ENCODE measurements at regions not wholly inside any gene's neighbourhood (a gene's known extent, or its start where the extent isn't known, plus 50 kb on each side); places are given as distances from the start of the nearest gene placed in this dataset.

- Histone ChIP-seq H3K36me3 (ENCODE audit: insufficient read depth, low read length) (no peaks in the 10 kb centered on the region), H3K4me2 (ENCODE audit: low read length) (no peak overlapping the region), H3K79me2 (replicated peaks; ENCODE audit: insufficient read depth, low read length) (no peaks in the 10 kb centered on the region), H4K20me1 (ENCODE audit: insufficient read depth) (no peaks in the 10 kb centered on the region), H3K4me3 (ENCODE audit: low read length) (no peak overlapping the region), H3K9me3 (ENCODE audit: low read length) (no peaks in the 10 kb centered on the region), H3K9me2 (ENCODE audit: insufficient read depth, low read length) (no peaks in the 10 kb centered on the region), H2AFZ (ENCODE audit: low read depth, low read length) (no peak overlapping the region), H3K9ac (ENCODE audit: low read length) (no peak overlapping the region), H3F3A (ENCODE audit: insufficient read depth, low read length, poor library complexity, severe bottlenecking) (no peaks in the 10 kb centered on the region), H3K27ac (ENCODE audit: low read length) (no peak overlapping the region), H3K27me3 (ENCODE audit: insufficient read depth, low read depth, low read length) (no peaks in the 10 kb centered on the region)
- TF ChIP-seq MXI1 (conservative IDR thresholded peaks at IDR 0.05; ENCODE audit: poor library complexity, severe bottlenecking): no peak
Measured at GRCh38 chr13:78722700-78723099, 63.7 kb upstream of the OBI1 start.

DNA sequence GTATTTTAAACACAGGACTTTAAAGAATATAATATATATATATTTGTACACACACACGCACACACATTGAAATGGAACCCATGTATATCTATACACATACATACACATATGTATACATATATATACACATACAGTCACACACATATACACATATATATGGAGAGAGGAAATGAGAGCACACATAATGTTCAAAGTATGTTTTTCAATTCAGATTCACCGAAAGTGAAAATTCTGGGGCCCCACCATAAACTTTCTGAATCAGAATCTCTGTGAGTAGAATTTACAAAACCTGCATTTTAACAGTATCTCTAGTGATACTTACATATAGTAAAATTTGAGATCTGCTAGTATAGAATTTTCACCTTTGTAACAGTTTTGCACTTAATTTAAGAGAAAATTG lies 60.4 kb upstream of the OBI1 start:
- Histone ChIP-seq H3K4me3 (ENCODE audit: low read length) (no peak overlapping the region), H3K9me3 (ENCODE audit: low read length) (no peaks in the 10 kb centered on the region), H3K9me2 (ENCODE audit: insufficient read depth, low read length) (no peaks in the 10 kb centered on the region), H2AFZ (ENCODE audit: low read depth, low read length) (no peak overlapping the region), H3K9ac (ENCODE audit: low read length) (no peak overlapping the region), H3K79me2 (replicated peaks; ENCODE audit: insufficient read depth, low read length) (no peaks in the 10 kb centered on the region), H4K20me1 (ENCODE audit: insufficient read depth) (no peaks in the 10 kb centered on the region), H3K27ac (ENCODE audit: low read length) (no peak overlapping the region), H3K27me3 (ENCODE audit: insufficient read depth, low read depth, low read length) (no peaks in the 10 kb centered on the region), H3K36me3 (ENCODE audit: insufficient read depth, low read length) (no peaks in the 10 kb centered on the region), H3K4me2 (ENCODE audit: low read length) (no peak overlapping the region), H3F3A (ENCODE audit: insufficient read depth, low read length, poor library complexity, severe bottlenecking) (no peaks in the 10 kb centered on the region)
- TF ChIP-seq POLR2AphosphoS5 (IDR thresholded peaks at IDR 0.05) (no peak), EP300 (conservative IDR thresholded peaks at IDR 0.05; ENCODE audit: poor library complexity, severe bottlenecking) (no peak), TAF1 (IDR thresholded peaks at IDR 0.05; ENCODE audit: low read depth) (no peak), RAD21 (conservative IDR thresholded peaks at IDR 0.05) (no peak), MXI1 (conservative IDR thresholded peaks at IDR 0.05; ENCODE audit: poor library complexity, severe bottlenecking) (no peak), EZH2 (IDR thresholded peaks at IDR 0.05; ENCODE audit: borderline replicate concordance, insufficient read depth, low read length, poor library complexity, severe bottlenecking) (no peak)

- no peaks in the 10 kb centered on the region for H3K79me2 ChIP-seq (replicated peaks; ENCODE audit: insufficient read depth, low read length)
- no peak overlapping the region for H3K9ac ChIP-seq (ENCODE audit: low read length)
- H3F3A ChIP-seq (ENCODE audit: insufficient read depth, low read length, poor library complexity, severe bottlenecking): no peaks in the 10 kb centered on the region
- H3K4me2 ChIP-seq (ENCODE audit: low read length): no peak overlapping the region
- H3K36me3 ChIP-seq (ENCODE audit: insufficient read depth, low read length): no peaks in the 10 kb centered on the region
- H2AFZ ChIP-seq (ENCODE audit: low read depth, low read length): no peak overlapping the region
- H3K27me3 ChIP-seq (ENCODE audit: insufficient read depth, low read depth, low read length): no peaks in the 10 kb centered on the region
- H4K20me1 ChIP-seq (ENCODE audit: insufficient read depth): no peaks in the 10 kb centered on the region
- TF ChIP-seq MXI1 (conservative IDR thresholded peaks at IDR 0.05; ENCODE audit: poor library complexity, severe bottlenecking): no peak
- no peak for TF ChIP-seq POLR2AphosphoS5 (IDR thresholded peaks at IDR 0.05)
- TF ChIP-seq TAF1 (IDR thresholded peaks at IDR 0.05; ENCODE audit: low read depth): no peak
- TF ChIP-seq, protein P1, sequence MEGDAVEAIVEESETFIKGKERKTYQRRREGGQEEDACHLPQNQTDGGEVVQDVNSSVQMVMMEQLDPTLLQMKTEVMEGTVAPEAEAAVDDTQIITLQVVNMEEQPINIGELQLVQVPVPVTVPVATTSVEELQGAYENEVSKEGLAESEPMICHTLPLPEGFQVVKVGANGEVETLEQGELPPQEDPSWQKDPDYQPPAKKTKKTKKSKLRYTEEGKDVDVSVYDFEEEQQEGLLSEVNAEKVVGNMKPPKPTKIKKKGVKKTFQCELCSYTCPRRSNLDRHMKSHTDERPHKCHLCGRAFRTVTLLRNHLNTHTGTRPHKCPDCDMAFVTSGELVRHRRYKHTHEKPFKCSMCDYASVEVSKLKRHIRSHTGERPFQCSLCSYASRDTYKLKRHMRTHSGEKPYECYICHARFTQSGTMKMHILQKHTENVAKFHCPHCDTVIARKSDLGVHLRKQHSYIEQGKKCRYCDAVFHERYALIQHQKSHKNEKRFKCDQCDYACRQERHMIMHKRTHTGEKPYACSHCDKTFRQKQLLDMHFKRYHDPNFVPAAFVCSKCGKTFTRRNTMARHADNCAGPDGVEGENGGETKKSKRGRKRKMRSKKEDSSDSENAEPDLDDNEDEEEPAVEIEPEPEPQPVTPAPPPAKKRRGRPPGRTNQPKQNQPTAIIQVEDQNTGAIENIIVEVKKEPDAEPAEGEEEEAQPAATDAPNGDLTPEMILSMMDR (IDR thresholded peaks at IDR 0.05; ENCODE audit: poor library complexity, severe bottlenecking): no peak
- no peak for TF ChIP-seq EZH2 (IDR thresholded peaks at IDR 0.05; ENCODE audit: borderline replicate concordance, insufficient read depth, low read length, poor library complexity, severe bottlenecking)
- TF ChIP-seq RAD21 (conservative IDR thresholded peaks at IDR 0.05): no peak
- no peak for TF ChIP-seq SMC3 (conservative IDR thresholded peaks at IDR 0.05; ENCODE audit: poor library complexity)
- TF ChIP-seq, protein P2, sequence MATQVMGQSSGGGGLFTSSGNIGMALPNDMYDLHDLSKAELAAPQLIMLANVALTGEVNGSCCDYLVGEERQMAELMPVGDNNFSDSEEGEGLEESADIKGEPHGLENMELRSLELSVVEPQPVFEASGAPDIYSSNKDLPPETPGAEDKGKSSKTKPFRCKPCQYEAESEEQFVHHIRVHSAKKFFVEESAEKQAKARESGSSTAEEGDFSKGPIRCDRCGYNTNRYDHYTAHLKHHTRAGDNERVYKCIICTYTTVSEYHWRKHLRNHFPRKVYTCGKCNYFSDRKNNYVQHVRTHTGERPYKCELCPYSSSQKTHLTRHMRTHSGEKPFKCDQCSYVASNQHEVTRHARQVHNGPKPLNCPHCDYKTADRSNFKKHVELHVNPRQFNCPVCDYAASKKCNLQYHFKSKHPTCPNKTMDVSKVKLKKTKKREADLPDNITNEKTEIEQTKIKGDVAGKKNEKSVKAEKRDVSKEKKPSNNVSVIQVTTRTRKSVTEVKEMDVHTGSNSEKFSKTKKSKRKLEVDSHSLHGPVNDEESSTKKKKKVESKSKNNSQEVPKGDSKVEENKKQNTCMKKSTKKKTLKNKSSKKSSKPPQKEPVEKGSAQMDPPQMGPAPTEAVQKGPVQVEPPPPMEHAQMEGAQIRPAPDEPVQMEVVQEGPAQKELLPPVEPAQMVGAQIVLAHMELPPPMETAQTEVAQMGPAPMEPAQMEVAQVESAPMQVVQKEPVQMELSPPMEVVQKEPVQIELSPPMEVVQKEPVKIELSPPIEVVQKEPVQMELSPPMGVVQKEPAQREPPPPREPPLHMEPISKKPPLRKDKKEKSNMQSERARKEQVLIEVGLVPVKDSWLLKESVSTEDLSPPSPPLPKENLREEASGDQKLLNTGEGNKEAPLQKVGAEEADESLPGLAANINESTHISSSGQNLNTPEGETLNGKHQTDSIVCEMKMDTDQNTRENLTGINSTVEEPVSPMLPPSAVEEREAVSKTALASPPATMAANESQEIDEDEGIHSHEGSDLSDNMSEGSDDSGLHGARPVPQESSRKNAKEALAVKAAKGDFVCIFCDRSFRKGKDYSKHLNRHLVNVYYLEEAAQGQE (IDR thresholded peaks at IDR 0.05; ENCODE audit: borderline replicate concordance): no peak
- TF ChIP-seq EP300 (conservative IDR thresholded peaks at IDR 0.05; ENCODE audit: poor library complexity, severe bottlenecking): no peak
- H3K4me3 ChIP-seq (ENCODE audit: low read length): no peak overlapping the region
- no peak overlapping the region for H3K27ac ChIP-seq (ENCODE audit: low read length)
- no peaks in the 10 kb centered on the region for H3K9me2 ChIP-seq (ENCODE audit: insufficient read depth, low read length)
- no peaks in the 10 kb centered on the region for H3K9me3 ChIP-seq (ENCODE audit: low read length)
Measured at GRCh38 chr13:78714717-78715116, 55.8 kb upstream of the OBI1 start.
